Forelimb muscle (tissue), 1 donor: ENCODE measurements at regions not wholly inside any gene's neighbourhood (a gene's known extent, or its start where the extent isn't known, plus 50 kb on each side); places are given as distances from the start of the nearest gene placed in this dataset.
"Not testable (repeated sequence)": the region's sequence is repeated elsewhere in the genome, so short reads cannot be mapped to it uniquely, and the experiment has no call there.

Source experiments
- DNase-seq: peaks from one replicate; pipeline ENCODE4 v3.0.0-alpha.2; 2013; ENCODE audit warnings: low read depth

DNA sequence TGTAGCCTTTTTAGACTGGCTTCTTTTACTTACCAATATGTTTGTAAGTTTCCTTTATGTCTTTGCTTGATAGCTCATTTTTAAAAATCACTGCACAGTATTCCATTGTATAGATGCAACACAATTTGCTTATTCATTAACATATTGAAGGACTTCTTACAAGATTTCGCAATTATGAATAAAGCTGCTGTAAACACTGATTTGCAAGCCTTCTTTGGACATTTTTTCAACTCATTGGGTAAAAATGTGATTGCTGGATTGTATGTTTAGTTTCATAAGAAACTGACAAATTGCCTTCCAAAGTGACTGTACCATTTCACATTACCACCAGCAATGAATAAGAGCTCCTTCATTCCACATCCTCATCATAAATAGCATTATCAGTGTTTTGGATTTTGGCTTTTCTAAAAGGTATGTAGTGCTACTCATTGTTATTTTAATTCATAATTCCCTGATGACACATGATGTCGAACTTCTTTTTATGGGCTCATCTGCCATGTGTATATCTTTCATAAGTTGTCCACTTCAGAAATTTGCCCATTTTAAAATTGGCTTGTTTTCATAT lies 80.7 kb downstream of the TFAP2B start:
- no peak for DNase-seq

DNA sequence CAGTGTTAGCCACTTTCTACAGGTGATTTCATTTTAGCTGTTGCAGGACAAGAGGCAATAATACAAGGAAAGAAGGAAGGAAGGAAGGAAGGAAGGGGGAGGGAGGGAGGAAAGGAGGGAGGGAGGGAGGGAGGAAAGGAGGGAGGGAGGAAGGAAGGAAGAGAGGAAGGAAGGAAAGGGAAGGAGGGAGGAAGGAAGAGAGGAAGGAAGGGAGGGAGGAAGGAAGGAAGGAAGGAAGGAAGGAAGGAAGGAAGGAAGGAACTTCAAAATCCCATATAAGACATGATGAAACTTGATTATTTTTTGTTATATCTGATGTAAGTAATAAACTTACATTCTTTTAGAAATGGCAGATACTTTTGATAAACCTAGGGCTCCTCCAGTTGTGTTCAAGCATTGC lies 83.6 kb downstream of the TFAP2B start:
- DNase-seq = no peak

DNA sequence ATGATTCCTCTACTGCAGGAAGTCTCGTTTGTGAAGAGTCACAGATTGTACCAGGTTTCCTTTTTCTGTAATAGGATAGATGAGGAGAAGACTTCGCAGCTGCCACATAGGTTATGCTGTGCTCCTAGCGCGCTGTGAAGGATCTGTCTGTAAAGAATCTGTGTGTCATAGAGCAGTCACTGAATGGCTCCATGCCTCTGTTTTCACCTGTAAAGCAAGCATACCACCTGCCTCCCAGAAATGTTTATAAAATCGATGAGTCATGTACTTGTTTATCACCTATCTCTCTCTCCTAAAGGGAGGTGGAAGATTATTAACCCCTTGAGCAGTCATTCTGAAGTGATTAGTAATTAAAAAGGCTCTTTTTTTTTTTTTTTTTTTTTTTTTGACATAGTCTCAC lies 86.6 kb downstream of the TFAP2B start:
- DNase-seq = no peak

DNA sequence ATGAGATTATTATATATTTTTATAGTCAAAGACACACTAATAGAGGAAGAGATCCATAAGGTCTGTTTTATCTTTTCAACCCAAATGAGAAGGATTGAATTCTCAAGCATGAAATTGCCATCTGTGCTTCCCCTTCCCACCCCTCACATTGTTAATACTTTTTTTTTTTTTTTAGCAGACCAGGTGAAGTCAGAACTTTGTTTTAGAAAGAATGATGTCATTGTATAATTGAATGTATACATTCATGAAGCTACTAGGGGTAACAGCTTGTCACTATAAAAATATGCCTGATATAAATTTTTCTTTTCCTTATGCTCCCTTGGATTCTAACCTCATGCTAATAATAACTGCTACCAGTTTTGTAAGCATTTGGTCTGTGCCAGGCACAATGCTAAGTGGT lies 88.9 kb downstream of the TFAP2B start:
- no peak for DNase-seq

DNA sequence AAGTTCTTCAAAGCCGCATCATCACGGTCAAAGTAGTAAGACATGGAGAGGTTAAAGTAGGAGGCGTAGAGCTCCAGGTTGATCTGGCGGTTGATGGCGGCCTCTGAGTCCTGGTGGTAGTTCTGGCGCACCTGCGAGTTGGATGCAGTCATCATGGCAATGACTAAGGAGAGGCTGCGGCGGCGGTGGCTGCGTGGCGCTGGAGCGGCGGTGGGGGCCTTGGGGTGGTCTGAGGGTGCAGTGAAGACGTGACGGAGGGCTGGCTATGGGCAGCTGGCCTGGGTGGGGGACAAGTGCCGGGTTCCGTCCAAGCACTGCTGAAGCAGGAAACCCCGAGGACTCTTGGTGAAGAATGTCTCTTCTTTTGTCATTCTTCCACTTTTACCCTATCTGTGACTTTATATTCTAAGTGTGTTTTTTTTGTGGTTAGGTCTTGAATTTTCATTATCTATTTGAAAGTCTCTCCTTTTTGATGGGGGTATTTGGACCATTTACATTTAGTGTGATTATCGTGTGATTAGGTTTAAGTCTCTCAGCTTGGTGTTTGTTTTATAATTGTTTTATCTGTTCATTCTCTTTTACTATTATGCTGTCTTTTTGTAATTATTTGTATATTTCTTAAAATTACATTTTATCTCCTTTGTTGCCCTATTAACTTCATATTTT lies 94.6 kb downstream of the TFAP2B start:
- DNase-seq = no peak

DNA sequence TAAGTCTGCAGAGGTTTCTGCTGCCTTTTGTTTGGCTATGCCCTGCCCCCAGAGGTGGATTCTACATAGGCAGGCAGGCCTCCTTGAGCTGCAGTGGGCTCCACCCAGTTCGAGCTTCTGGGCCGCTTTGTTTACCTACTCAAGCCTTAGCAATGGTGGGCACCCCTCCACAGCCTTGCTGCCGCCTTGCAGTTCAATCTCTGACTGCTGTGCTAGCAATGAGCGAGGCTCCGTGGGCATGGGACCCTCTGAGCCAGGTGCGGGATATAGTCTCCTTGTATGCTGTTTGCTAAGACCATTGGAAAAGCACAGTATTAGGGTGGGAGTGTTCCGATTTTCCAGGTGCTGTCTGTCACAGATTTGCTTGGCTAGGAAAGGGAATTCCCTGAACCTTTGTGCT lies 102.7 kb downstream of the TFAP2B start:
- DNase-seq = not testable (repeated sequence)

DNA sequence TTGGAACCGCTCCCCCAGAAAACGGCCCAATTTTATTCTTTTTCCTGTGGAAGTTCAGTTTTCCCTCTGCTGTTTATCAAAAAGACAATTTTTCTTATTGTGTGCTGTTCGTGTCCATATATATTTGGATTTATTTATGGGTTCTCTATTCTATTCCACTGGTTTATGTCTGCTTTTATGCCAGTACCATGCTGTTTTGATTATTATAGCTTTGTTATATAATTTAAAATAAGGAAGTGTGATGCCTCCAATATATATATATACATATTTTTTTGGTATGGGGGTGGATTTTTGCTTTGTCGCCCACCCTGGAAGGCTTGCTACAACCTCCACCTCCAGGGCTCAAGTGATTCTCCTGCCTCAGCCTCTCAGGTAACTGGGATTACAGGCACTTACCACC lies 103.3 kb downstream of the TFAP2B start:
- no peak for DNase-seq

DNA sequence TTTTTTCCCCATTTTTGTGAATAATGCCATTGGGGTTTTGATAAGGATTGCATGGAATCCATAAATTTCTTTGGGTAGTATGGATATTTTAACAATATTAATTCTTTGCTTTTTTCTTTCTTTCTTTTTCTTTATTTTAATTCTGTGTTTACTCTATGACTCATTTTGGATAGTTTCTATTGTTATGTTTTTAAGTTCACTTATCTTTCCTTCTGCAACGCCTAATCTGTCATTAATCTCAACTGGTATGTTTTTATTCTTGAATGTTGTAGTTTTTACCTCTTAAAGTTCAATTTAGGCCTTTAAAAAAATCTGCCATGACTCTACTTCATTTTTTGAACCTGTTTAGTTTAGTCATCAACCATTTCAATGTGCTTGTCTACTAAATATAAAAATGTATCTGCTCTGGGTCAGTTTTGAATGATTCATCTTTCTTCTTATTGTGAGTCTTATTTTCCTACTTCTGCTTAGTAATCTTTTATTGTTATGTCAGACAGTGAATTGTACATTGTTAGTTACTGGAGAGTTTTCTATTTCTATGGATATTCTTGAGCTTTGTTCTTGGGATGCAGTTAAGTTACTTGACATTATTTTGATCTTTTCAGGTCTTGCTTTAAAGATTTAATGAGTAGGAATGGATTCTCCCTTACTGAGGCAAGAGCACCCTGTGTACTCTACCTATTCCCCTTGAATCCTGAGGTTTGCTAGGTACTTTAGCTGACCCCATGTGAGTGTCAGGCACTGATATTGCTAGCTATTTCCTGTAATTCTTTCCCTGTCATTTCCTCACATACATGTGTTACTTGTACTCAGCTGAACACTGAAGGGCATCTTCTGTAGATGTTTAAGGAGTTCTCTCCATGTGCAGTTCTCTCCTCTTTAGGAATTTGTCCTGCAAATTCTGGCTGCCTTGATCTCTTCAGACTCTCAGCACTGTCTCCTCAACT lies 104.2 kb downstream of the TFAP2B start:
- no peak for DNase-seq

DNA sequence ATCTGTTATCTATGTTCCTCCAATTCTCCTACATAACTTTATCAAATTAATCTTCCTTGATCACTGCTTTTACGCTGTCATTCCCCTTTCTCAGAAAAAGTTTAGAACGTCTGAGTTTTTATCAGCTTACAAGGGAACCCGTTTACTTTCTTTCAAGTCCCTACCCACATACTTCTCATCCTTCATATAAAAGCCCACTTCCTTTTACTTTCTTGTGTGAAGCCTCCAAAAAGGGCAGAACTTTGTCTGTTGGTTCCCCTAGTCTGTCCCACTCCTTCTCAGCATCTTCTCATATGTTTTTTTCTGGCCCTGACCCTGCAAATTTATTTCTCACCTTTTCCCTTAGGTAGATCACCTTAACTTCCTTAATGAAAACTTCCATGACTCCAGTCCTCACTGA lies 106.1 kb downstream of the TFAP2B start:
- DNase-seq = no peak

DNA sequence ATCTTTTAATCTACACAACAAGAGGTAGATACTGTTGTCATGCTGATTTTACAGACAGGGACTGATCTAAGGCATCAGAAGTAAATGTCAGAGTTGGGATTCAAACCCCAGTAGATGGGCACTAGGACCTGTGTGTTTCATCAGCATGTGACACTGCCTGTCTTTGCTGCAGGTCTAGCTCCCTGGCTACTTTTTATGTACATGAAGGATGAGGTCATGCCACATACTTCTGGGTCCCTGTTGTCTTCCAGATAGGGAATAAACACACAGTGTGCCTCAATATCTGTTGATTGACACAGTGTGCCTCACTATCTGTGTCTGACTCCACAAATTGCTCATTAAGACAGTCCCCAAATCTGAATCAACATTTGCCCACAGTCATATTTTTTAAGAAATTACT lies 106.9 kb downstream of the TFAP2B start:
- no peak for DNase-seq

DNA sequence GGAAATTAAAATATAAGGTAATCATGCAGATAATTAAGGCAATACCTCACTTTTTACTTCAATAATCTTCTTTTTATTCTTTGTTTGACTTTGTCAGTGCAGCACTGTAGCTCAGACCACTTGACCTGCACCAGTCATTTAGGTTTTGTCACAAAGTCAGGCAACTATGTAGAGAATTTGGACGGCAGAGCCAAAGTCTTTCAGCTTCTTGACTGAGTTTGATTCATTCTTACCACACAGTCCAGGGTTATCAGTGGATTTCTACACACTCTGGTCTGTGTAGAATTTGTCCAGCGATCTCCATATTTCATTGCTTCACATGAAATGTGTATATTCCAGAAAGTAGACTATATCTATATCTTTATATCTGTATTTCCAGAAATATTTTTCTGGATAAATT lies 107.3 kb downstream of the TFAP2B start:
- no peak for DNase-seq

DNA sequence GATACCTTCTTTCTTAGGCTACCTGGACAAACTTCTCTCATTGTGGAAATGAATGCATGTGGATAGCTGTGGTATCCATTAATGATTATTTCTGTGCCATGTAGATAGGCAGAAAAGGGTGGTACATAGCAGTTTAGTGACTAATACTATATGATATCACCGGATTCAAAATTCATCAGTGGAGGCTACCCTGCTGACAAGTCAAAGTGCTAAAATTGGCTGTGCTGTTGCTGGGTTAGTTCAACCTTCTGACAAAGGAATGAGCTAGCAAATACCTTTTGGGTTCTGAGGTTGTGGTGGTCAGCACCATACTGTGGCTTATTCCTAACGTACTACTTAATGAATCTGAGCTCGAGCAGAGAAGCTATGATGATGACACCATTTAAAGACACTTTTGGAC lies 109.1 kb downstream of the TFAP2B start:
- DNase-seq = no peak

DNA sequence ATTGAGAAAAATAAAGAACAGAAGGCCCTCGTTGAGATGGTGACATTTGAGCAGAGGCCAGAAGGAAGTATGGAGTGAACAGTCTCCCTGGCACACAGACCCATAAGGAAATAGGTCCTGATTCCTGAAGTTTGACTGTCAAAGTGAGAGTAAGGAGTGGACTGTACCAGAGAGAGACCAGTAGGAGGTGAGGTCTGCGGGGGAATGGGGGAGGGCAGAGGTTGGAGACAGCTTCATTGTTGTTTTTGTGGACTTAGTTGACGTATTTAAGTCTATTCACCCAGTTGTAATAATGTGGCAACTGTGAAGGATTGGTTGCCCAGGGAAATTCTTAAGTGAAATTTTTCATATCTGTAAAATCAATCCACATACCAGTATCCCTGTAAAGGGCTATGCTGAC lies 110.7 kb downstream of the TFAP2B start:
- DNase-seq = no peak

DNA sequence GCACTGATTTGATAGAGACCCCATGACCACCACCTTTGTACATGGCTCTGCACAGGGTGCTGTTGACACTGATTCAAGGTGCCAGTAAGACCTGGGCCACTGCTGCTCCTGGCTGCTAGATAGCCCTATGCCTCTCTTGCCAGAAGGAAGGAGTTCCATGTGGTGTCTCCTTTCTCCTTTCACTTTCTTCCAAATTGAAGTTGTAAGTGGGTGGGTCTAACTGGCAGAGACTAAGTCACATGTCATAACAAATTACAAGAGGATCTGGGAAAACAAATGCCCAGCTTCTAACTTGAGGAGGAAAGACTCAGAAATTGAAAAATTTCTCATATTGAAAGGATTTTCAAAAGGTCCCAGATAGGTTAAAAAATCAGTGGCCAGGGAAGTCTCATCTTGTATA lies 116.8 kb downstream of the TFAP2B start:
- no peak for DNase-seq

DNA sequence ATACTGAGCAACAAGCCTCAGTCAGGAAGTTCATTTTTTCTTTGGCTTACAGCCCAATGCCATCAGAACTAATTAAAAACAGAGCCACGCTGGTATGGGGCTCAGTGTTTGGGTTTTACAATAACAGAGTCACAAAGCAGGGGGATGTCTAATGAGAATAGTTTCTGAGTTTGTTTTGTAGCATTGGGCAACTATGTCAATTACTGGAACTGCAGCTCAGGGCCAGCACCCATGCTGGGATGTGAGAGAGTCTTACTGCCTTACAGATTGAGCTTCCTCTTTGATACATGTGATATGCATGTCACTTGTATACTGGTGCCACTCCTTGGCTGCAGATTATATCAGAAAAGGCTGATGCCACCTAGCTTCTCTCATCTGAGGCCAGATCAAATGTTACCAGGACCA lies 117.6 kb downstream of the TFAP2B start:
- no peak for DNase-seq

DNA sequence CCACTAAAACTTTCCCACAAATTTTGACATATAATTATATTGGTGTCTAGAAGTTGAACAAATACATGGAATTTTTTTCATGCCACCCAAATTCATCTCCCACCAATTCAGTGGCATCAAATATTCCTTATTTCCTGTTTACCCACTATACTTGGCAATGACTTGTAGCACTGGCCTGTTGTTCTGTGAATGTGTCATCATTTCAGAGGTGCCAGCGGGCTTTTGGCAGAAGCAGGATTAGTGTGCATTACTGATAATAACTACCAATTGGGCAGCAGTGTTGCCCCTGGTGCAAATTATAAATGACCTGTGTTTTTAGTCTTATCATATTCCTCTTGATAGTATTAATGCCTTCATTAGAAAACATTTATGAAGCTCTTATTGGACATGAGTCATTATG lies 121.3 kb downstream of the TFAP2B start:
- no peak for DNase-seq

DNA sequence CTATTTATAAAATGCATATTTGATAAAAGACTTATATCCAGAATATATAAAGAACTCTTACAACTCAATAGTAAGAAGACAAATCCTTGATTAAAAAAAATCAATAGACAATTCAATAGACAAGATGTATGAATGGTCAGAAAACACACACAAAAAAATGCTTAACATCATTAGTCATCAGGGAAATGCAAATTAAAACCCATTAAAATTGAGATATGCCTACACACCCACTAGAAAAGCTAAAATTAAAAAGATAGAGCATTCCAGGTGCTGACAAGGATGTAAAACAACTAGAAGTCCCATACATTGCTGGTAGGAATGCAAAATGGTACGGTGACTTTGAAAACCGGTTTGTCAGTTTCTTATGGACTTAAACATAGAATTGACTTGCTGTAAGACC lies 127.1 kb downstream of the TFAP2B start:
- DNase-seq = no peak

DNA sequence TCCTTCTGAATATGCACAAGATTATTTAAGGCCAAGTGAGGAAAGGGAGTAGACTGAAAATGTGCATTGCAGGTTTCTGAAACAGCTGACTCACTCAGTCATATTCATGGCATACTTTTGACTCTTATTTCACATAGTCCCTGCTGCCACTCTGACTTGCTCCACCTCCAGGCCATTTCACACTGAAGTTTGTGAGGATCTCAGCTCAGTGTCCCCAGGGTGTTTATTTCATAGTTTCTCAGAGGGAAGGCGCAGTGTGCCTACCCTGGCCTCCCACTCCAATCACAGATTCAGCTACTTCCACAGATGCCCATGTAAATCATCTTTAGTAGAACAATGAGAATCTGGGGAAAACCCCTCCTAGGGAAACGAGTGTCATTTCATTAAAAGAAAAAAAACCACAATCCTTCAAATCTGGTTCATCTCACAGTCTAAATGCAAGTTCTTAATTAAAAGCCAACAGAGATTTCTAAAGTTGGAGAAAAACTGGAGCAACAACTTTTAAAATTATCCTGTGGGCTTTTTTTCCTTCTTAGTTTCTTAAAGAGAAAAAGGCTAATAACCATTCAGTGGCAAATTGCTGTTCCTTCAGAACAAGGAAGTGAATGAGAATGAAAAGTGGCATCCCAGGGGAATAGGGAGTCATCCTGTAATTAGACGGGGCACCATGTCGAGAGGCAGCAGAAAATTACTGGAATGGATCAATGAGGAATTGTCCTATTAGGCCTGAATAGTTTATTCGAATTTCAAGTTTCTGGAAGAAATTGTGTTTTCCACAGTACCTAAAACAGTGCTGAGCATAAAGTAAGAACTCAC lies 133.6 kb downstream of the TFAP2B start:
- no peak for DNase-seq

DNA sequence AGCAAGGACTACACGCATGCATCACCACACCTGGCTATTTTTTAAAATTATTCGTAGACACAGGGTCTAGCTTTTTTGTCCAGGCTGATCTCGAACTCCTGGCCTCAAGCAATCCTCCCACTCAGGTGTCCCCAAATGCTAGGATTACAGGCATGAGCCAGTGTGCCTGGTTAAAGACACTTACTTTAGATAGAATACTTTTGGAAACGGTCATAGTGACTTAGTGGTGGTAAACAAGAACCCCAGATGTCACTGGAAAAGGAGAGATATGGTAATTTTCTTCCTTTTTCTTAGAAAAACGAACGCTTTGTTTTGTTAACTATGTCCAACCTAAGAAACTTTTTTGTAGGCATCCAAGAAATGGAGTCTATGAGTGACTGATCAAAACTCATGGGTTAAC lies 137.3 kb downstream of the TFAP2B start:
- no peak for DNase-seq

DNA sequence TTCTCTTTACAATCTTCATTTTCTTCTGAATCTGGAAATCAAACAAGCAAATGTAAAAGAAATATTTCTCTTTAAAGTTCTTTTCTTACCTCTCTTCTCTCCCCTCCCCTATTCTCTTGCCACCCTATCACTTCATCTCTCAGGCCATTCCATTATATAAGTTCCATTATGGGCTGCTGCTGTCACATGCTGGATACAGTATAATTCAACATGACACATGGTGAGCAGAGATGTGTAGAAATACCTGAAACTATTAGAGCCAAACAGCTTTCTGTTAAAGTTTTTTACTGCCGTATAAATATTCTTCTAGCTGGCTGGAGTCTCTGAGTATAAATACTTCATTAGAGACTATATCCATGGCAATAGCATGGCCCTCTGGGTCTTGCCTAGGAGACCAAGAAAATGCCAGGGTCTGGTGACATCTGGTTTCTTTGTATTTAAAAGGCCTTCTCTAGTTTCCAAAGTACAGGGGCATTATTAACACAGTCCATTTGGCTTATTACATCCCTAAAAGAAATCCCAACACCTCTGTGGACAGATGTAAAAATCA lies 139.6 kb downstream of the TFAP2B start:
- DNase-seq = no peak

DNA sequence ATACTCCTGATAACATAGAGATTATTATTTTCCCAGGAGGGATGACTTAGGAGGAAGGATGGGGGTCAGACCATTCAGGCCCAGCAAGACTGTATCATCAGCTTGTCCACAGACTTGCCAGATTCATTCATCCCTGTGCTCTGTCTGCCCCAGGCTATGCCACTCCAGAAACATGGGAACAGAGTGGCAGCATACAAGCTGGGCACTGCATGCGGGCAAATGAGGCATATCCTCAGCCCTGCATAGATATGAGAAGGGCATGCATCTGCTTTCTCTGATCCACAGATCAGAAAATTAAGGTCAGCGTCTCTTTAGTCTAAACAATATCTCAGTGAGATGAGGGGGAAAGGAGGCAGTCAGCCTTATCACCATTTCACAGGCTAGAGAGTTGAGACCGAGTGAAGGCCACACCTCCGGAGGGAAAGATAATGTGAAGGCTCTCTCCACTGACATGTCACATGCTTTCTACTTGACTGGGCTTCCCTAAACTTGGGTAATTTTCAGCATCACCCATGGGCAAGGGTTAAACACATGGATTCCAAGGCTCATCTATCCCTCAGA lies 140.5 kb downstream of the TFAP2B start:
- DNase-seq = no peak
